H9 (cell line): ENCODE measurements at regions not wholly inside any gene's neighbourhood (a gene's known extent, or its start where the extent isn't known, plus 50 kb on each side); places are given as distances from the start of the nearest gene placed in this dataset.

Experiments
- DNase-seq: peaks from one replicate; pipeline ENCODE4 v3.0.0-alpha.2; 2017
- H2AFZ ChIP-seq: one replicate; pipeline ENCODE4 v1.6.1; 2013; ENCODE audit warnings: mild to moderate bottlenecking, low read length, control low read depth, moderate library complexity
- H2AK5ac ChIP-seq: 2 replicates; pipeline ENCODE4 v1.6.1; 2013; ENCODE audit warnings: low read length, control low read depth, mixed read lengths; ENCODE audit not compliant: insufficient read length
- H2BK120ac ChIP-seq: one replicate; pipeline ENCODE4 v1.6.1; 2013; ENCODE audit warnings: low read depth, mild to moderate bottlenecking, low read length, control low read depth, inconsistent platforms; ENCODE audit not compliant: poor library complexity, severe bottlenecking
- H2BK12ac ChIP-seq: 2 replicates; pipeline ENCODE4 v1.6.1; 2013; ENCODE audit warnings: low read length, control low read depth, mixed read lengths, low read depth; ENCODE audit not compliant: insufficient read length
- H2BK15ac ChIP-seq: 2 replicates; pipeline ENCODE4 v1.6.1; 2013; ENCODE audit warnings: low read depth, low read length, control low read depth
- H2BK20ac ChIP-seq: one replicate; pipeline ENCODE4 v1.6.1; 2013; ENCODE audit warnings: low read depth, mild to moderate bottlenecking, low read length, control low read depth, inconsistent platforms; ENCODE audit not compliant: poor library complexity, severe bottlenecking
- H2BK5ac ChIP-seq: 2 replicates; pipeline ENCODE4 v1.6.1; 2013; ENCODE audit warnings: low read length, control low read depth, mixed read lengths; ENCODE audit not compliant: insufficient read length
- H3K14ac ChIP-seq: 2 replicates; pipeline ENCODE4 v1.6.1; 2013; ENCODE audit warnings: low read length, control low read depth; ENCODE audit not compliant: insufficient read depth
- H3K18ac ChIP-seq: 2 replicates; pipeline ENCODE4 v1.6.1; 2013; ENCODE audit warnings: low read depth, mild to moderate bottlenecking, mixed read lengths, low read length, control low read depth; ENCODE audit not compliant: insufficient read length
- H3K23ac ChIP-seq: 2 replicates; pipeline ENCODE4 v1.6.1; 2013; ENCODE audit warnings: low read length, control low read depth, mixed read lengths, low read depth; ENCODE audit not compliant: insufficient read length
- H3K23me2 ChIP-seq: 2 replicates; pipeline ENCODE4 v1.6.1; 2013; ENCODE audit warnings: low read depth, mild to moderate bottlenecking, mixed read lengths, low read length, control low read depth; ENCODE audit not compliant: insufficient read length, poor library complexity, severe bottlenecking
- H3K27ac ChIP-seq: 2 replicates; pipeline ENCODE4 v1.5.1; 2013; ENCODE audit warnings: low read length, control low read depth, mixed read lengths, low read depth; ENCODE audit not compliant: insufficient read length
- H3K27me3 ChIP-seq: 2 replicates; pipeline ENCODE4 v1.6.1; 2013; ENCODE audit warnings: low read length, control low read depth, inconsistent platforms; ENCODE audit not compliant: insufficient read depth
- H3K4ac ChIP-seq: 2 replicates; pipeline ENCODE4 v1.6.1; 2013; ENCODE audit warnings: low read depth, mild to moderate bottlenecking, control low read depth, inconsistent platforms, low read length, moderate library complexity
- H3K4me1 ChIP-seq: 2 replicates; pipeline ENCODE4 v1.6.1; 2013; ENCODE audit warnings: low read length, control low read depth, inconsistent platforms; ENCODE audit not compliant: insufficient read depth
- H3K4me2 ChIP-seq: 2 replicates; pipeline ENCODE4 v1.6.1; 2013; ENCODE audit warnings: low read length, control low read depth, mixed read lengths; ENCODE audit not compliant: insufficient read length, insufficient read depth
- H3K56ac ChIP-seq: 2 replicates; pipeline ENCODE4 v1.6.1; 2013; ENCODE audit warnings: low read depth, mild to moderate bottlenecking, mixed read lengths, low read length, control low read depth; ENCODE audit not compliant: insufficient read length
- H3K79me1 ChIP-seq: 2 replicates; pipeline ENCODE4 v1.6.1; 2013; ENCODE audit warnings: low read depth, mild to moderate bottlenecking, moderate library complexity, low read length, control low read depth, inconsistent platforms; ENCODE audit not compliant: insufficient read depth, poor library complexity, severe bottlenecking
- H3K79me2 ChIP-seq: 2 replicates; pipeline ENCODE4 v1.6.1; 2013; ENCODE audit warnings: low read length, control low read depth, inconsistent platforms; ENCODE audit not compliant: insufficient read depth
- H3K9ac ChIP-seq: 2 replicates; pipeline ENCODE4 v1.6.1; 2013; ENCODE audit warnings: low read length, control low read depth, mixed read lengths; ENCODE audit not compliant: insufficient read length; ENCODE audit errors: extremely low read depth
- H3K9me3 ChIP-seq: one replicate; pipeline ENCODE4 v1.6.1; 2013; ENCODE audit warnings: low read depth, low read length, inconsistent platforms; ENCODE audit not compliant: control insufficient read depth
- H3T11ph ChIP-seq: one replicate; pipeline ENCODE4 v1.6.1; 2013; ENCODE audit warnings: mild to moderate bottlenecking, low read length, control low read depth, inconsistent platforms
- H4K20me1 ChIP-seq: one replicate; pipeline ENCODE4 v1.6.1; 2013; ENCODE audit not compliant: control insufficient read depth, insufficient read length, insufficient read depth
- H4K5ac ChIP-seq: 2 replicates; pipeline ENCODE4 v1.6.1; 2013; ENCODE audit warnings: low read depth, mild to moderate bottlenecking, mixed read lengths, low read length, control low read depth; ENCODE audit not compliant: insufficient read length
- H4K8ac ChIP-seq: replicated peaks from 2 replicates; pipeline ENCODE4 v1.6.1; 2013; ENCODE audit warnings: low read length, control low read depth, mixed read lengths, low read depth; ENCODE audit not compliant: insufficient read length
- H4K91ac ChIP-seq: 2 replicates; pipeline ENCODE4 v1.6.1; 2013; ENCODE audit warnings: low read depth, mild to moderate bottlenecking, moderate library complexity, mixed read lengths, low read length, control low read depth; ENCODE audit not compliant: insufficient read length
- H3K27ac Mint-ChIP-seq, 3 experiments: 2 replicates in 2 of 3; 3 replicates in 1 of 3; pipeline ENCODE4 v1.8.0; 2020 to 2021; ENCODE audit warnings: mixed read lengths in 3 of 3, mild to moderate bottlenecking in 1 of 3, moderate library complexity in 1 of 3
- H3K27me3 Mint-ChIP-seq: 2 replicates; pipeline ENCODE4 v1.8.0; 2021; ENCODE audit warnings: low read depth, mild to moderate bottlenecking, moderate library complexity, mixed read lengths
- H3K36me3 Mint-ChIP-seq, 3 experiments: 2 replicates in 2 of 3; 3 replicates in 1 of 3; pipeline ENCODE4 v1.8.0; 2020 to 2021; ENCODE audit warnings: low read depth in 3 of 3, mixed read lengths in 3 of 3; ENCODE audit not compliant: insufficient read depth in 1 of 3
- H3K4me1 Mint-ChIP-seq, 2 experiments: 2 replicates each; pipeline ENCODE4 v1.8.0; 2020; ENCODE audit warnings: mixed read lengths in 2 of 2
- H3K4me3 Mint-ChIP-seq, 2 experiments: 2 replicates in 1 of 2; 3 replicates in 1 of 2; pipeline ENCODE4 v1.8.0; 2020 to 2021; ENCODE audit warnings: mild to moderate bottlenecking in 2 of 2, mixed read lengths in 2 of 2, moderate library complexity in 1 of 2
- H3K9me3 Mint-ChIP-seq, 2 experiments: 2 replicates in 1 of 2; 3 replicates in 1 of 2; pipeline ENCODE4 v1.8.0; 2020; ENCODE audit warnings: mild to moderate bottlenecking in 2 of 2, mixed read lengths in 2 of 2, moderate library complexity in 1 of 2
- WGBS: extraction: QIAGEN DNeasy Blood & Tissue Kit; methylation state at CpG from one replicate; pipeline ENCODE4 v1.1.7; 2013; ENCODE audit warnings: missing lambda C conversion rate, low lambda C conversion rate, mixed read lengths; ENCODE audit not compliant: insufficient read length; ENCODE audit errors: extremely low coverage; 5-methylcytosine and 5-hydroxymethylcytosine counted together
- TF ChIP-seq, protein P1 (sequence below): fragments of 200-600 bp; sonication (generic); conservative IDR thresholded peaks from 3 replicates; pipeline ENCODE4 v1.8.0; 2021; ENCODE audit warnings: antibody characterized with exemption, mild to moderate bottlenecking

DNA sequence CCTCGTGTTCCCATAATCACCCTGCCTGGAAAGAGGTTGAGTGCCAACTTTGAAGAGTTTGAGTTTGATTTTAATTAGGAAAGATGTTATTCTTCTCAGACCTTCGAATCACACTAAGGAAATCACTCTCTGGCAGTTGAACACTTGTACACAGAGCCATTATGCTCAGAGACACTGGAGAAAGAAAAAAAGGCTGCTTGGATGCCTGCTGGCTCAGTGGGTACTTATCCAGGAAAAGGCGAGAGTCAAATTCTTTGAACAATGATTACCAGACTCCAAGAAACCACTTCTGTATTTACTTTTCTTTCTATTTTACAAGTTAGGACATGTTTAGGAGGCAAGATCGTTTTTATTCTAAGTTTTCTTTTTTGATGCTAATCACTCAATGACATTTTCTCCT, 438.5 kb upstream of the FAT3 start:
- Histone ChIP-seq H3K4me1 (no peaks in the 10 kb centered on the region), H4K91ac (no peak overlapping the region), H3K79me2 (no peaks in the 10 kb centered on the region), H4K20me1 (no peaks in the 10 kb centered on the region), H2BK5ac (no peak overlapping the region), H2AK5ac (no peak overlapping the region), H3T11ph (no peak overlapping the region), H3K27me3 (no peaks in the 10 kb centered on the region), H2BK12ac (no peak overlapping the region), H3K79me1 (no peaks in the 10 kb centered on the region), H3K23me2 (no peaks in the 10 kb centered on the region), H3K9ac (no peak overlapping the region), H3K4me2 (no peak overlapping the region), H3K27ac (no peak overlapping the region), H3K9me3 (no peaks in the 10 kb centered on the region), H2BK15ac (no peak overlapping the region), H2AFZ (no peak overlapping the region), H4K8ac (no peak overlapping the region), H3K23ac (no peak overlapping the region), H3K14ac (no peak overlapping the region), H3K18ac (no peak overlapping the region), H3K4ac (no peak overlapping the region), H2BK120ac (no peak overlapping the region), H4K5ac (no peak overlapping the region), H2BK20ac (no peak overlapping the region), H3K56ac (no peak overlapping the region)
- no peak for DNase-seq
- H3K4me1 Mint-ChIP-seq: peaks cover 0 to 2% of the 10 kb centered on the region in 2 experiments; a peak in 1 of 4 replicates
- peaks cover 19 to 23% of the 10 kb centered on the region in 2 experiments for H3K9me3 Mint-ChIP-seq
- H3K27ac Mint-ChIP-seq: no peak overlapping the region
- no CpG with 5 or more reads among the region's 4 CpGs for WGBS
- peaks cover 11 to 21% (median 18%) of the 10 kb centered on the region in 3 experiments for H3K36me3 Mint-ChIP-seq
- H3K27me3 Mint-ChIP-seq: no peaks in the 10 kb centered on the region; the same call in 1 of the 2 replicates
- TF ChIP-seq, protein P1, sequence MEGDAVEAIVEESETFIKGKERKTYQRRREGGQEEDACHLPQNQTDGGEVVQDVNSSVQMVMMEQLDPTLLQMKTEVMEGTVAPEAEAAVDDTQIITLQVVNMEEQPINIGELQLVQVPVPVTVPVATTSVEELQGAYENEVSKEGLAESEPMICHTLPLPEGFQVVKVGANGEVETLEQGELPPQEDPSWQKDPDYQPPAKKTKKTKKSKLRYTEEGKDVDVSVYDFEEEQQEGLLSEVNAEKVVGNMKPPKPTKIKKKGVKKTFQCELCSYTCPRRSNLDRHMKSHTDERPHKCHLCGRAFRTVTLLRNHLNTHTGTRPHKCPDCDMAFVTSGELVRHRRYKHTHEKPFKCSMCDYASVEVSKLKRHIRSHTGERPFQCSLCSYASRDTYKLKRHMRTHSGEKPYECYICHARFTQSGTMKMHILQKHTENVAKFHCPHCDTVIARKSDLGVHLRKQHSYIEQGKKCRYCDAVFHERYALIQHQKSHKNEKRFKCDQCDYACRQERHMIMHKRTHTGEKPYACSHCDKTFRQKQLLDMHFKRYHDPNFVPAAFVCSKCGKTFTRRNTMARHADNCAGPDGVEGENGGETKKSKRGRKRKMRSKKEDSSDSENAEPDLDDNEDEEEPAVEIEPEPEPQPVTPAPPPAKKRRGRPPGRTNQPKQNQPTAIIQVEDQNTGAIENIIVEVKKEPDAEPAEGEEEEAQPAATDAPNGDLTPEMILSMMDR: no peak
- no peak overlapping the region for H3K4me3 Mint-ChIP-seq
